ENCODE measurements at regions not wholly inside any gene's neighbourhood (a gene's known extent, or its start where the extent isn't known, plus 50 kb on each side); places are given as distances from the start of the nearest gene placed in this dataset.

DNA sequence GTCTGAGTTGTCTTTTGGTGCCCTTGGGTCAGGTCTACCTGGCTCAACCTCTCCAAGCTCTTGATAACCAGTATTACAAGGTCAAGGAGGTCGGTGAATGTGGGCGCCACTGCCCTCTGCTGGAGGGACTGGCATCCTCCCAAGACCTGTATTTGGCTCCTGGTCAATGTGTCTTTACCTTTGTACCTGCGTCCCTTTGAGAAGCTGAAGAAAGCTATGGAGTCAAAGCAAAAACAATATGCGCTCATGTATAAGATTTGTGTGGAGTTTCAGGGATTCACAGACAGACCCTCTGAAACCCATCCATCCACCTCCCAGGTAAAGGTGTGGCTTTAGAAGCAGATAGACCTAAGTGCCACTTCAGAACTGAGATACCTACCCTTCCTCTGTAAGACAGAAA is 61.8 kb upstream of the NBL1 start (continued):
- peak; percentile 79 for TF ChIP-seq SMC3 (conservative IDR thresholded peaks at IDR 0.05; ENCODE audit: insufficient read depth, low read depth, low read length)
- TF ChIP-seq DEAF1 (CRISPR knock-in tag; IDR thresholded peaks at IDR 0.05) = peak; percentile 52; the same call in 1 of the 2 replicates
- no peak for TF ChIP-seq FIP1L1 (IDR thresholded peaks at IDR 0.05; ENCODE audit: low read depth, low read length, poor library complexity, severe bottlenecking)
- no peak for TF ChIP-seq JUND (IDR thresholded peaks at IDR 0.05; ENCODE audit: borderline replicate concordance, low read depth, low read length)
- TF ChIP-seq JUND (tag; IDR thresholded peaks at IDR 0.05; ENCODE audit: borderline replicate concordance, low read depth, low read length) = 0 out of 3 replicates have a peak, but pooled peaks have one; percentile 28

DNA sequence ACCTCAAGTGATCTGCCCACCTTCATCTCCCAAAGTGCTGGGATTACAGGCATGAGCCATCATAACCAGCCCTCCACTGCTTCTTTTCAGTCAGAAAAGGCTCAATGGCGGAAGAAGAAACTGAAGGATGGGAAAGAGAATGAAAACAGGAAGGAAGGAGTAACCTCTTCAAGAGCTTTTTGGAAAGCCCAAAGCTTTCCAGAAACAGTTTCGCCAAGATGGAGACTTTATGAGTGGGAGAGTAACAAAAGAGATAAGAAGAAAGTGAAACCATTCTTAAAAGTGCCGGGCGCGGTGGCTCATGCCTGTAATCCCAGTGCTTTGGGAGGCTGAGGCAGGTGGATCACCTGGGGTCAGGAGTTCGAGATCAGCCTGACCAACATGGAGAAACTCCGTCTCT is 62.7 kb upstream of the NBL1 start:
- intact Hi-C loops (cut with micrococcal nuclease) = loop anchor here (2.0 to 5.0 kb wide), 3 partner anchors 95 to 239 kb away; no protein-coding TSS in a partner anchor
- WGBS (ENCODE audit: insufficient coverage, low coverage, missing lambda C conversion rate) = 18% methylated on average over 7 of the region's 7 CpGs
- BruUV-seq (replicated peaks) = no TSS peak
- H3K79me2 ChIP-seq (ENCODE audit: control insufficient read depth, insufficient read depth, low read length) = no peaks in the 10 kb centered on the region
- peaks cover 4 to 12% of the 10 kb centered on the region in 2 experiments; a peak in 3 of 5 replicates for H3K27me3 ChIP-seq (ENCODE audit: control insufficient read depth in 2 of 2, insufficient read depth in 2 of 2, low read length in 2 of 2)
- CTCF ChIA-PET (ENCODE audit: low intra/inter-chr PET ratio) = interaction anchor here (1.4 to 1.7 kb wide), 2 partner anchors 190 to 243 kb away, joined by 3 to 9 read pairs; no protein-coding TSS in a partner anchor
- no peak for DNase-seq (ENCODE audit: extremely low read depth in 1 of 4, low spot score in 3 of 4)
- no peak overlapping the region for H3K27ac ChIP-seq (ENCODE audit: extremely low read depth, low read depth, low read length)
- H3K4me1 ChIP-seq (replicated peaks in 1 of 2; ENCODE audit: control insufficient read depth in 2 of 2, insufficient read depth in 2 of 2, low read length in 2 of 2) = peaks cover 0 to 2% of the 10 kb centered on the region in 2 experiments; a peak in 1 of 5 replicates
- in situ Hi-C loops (cut with MboI) = loop anchor here (5.0 kb wide), 1 partner anchor 194 kb away; no protein-coding TSS in a partner anchor
- no peak overlapping the region for H3K4me3 ChIP-seq
- no peak overlapping the region; the same call in 1 of the 2 replicates for H2AFZ ChIP-seq (ENCODE audit: low read depth, low read length)
- no peak for ATAC-seq
- peaks cover 3% of the 10 kb centered on the region for H3K9me3 ChIP-seq (replicated peaks; ENCODE audit: control insufficient read depth, insufficient read depth, low read depth, low read length)
- H3K4me2 ChIP-seq (ENCODE audit: insufficient read depth, low read length) = no peak overlapping the region
- no peaks in the 10 kb centered on the region for H3K36me3 ChIP-seq (ENCODE audit: control insufficient read depth, insufficient read depth, low read length)
- FAIRE-seq = no peak
- no peaks in the 10 kb centered on the region for H4K20me1 ChIP-seq (replicated peaks; ENCODE audit: control insufficient read depth, insufficient read depth, low read length)
- POLR2A ChIA-PET = interaction anchor here (1.0 to 1.7 kb wide), 2 partner anchors 8 to 14 kb away, joined by 4 to 6 read pairs; no protein-coding TSS in a partner anchor
- no peaks in the 10 kb centered on the region for H3K9me1 ChIP-seq (ENCODE audit: control insufficient read depth, insufficient read depth, low read length)
- no peak overlapping the region for H3K9ac ChIP-seq (ENCODE audit: insufficient read depth in 1 of 2, low read depth in 2 of 2, low read length in 2 of 2)
- TF ChIP-seq ELF1 (tag; IDR thresholded peaks at IDR 0.05) (0 out of 2 replicates have a peak, but pooled peaks have one; percentile 27), L3MBTL2 (IDR thresholded peaks at IDR 0.05) (no peak), RAD21 (CRISPR knock-in tag; conservative IDR thresholded peaks at IDR 0.05 in 1 of 2, IDR thresholded peaks at IDR 0.05 in 1 of 2) (no peak), HEY1 (CRISPR knock-in tag; IDR thresholded peaks at IDR 0.05; ENCODE audit: borderline replicate concordance) (0 out of 2 replicates have a peak, but pooled peaks have one; percentile 7)
